NCI-H524 treated with DMSO at 0.1 percent for 48 hours (cell line): ENCODE measurements at regions not wholly inside any gene's neighbourhood (a gene's known extent, or its start where the extent isn't known, plus 50 kb on each side); places are given as distances from the start of the nearest gene placed in this dataset.

ENCODE experiments used
- DNase-seq: peaks from one replicate; lab custom pipeline; 2025; lab: John Stamatoyannopoulos, UW

- no peak for DNase-seq
Measured at GRCh38 chr4:65126200-65126599, 544.1 kb downstream of the EPHA5 start.

GRCh38 chr4:65120287-65120686 lies 550.0 kb downstream of the EPHA5 start:
- no peak for DNase-seq

- DNase-seq = no peak
Measured at GRCh38 chr4:65102419-65102818, 567.9 kb downstream of the EPHA5 start.

- no peak for DNase-seq
Measured at GRCh38 chr4:65096630-65097029, 573.7 kb downstream of the EPHA5 start.

- DNase-seq = no peak
Measured at GRCh38 chr4:65089666-65090065, 580.6 kb downstream of the EPHA5 start.

GRCh38 chr4:65083076-65083475 lies 587.2 kb downstream of the EPHA5 start:
- DNase-seq = no peak

- no peak for DNase-seq
Measured at GRCh38 chr4:65071564-65071963, 598.7 kb downstream of the EPHA5 start.

GRCh38 chr4:65069177-65069576 lies 601.1 kb downstream of the EPHA5 start:
- no peak for DNase-seq

GRCh38 chr4:65066106-65066505 lies 604.2 kb downstream of the EPHA5 start:
- no peak for DNase-seq

GRCh38 chr4:65063601-65064000 lies 606.7 kb downstream of the EPHA5 start:
- no peak for DNase-seq

GRCh38 chr4:65050786-65051185 lies 619.5 kb downstream of the EPHA5 start:
- no peak for DNase-seq

GRCh38 chr4:65046192-65047133 lies 623.8 kb downstream of the EPHA5 start:
- no peak for DNase-seq

GRCh38 chr4:65033899-65034298 lies 624.6 kb upstream of the TECRL start:
- DNase-seq = no peak

- no peak for DNase-seq
Measured at GRCh38 chr4:65028592-65028991, 619.3 kb upstream of the TECRL start.

GRCh38 chr4:65023883-65024670 lies 614.8 kb upstream of the TECRL start:
- DNase-seq = no peak

GRCh38 chr4:65023081-65023480 lies 613.8 kb upstream of the TECRL start:
- DNase-seq = no peak

- DNase-seq = no peak
Measured at GRCh38 chr4:65021737-65022136, 612.5 kb upstream of the TECRL start.

GRCh38 chr4:65021149-65021548 lies 611.9 kb upstream of the TECRL start:
- DNase-seq = no peak

GRCh38 chr4:65019775-65020174 lies 610.5 kb upstream of the TECRL start:
- no peak for DNase-seq

- DNase-seq = no peak
Measured at GRCh38 chr4:65018313-65018712, 609.1 kb upstream of the TECRL start.

- DNase-seq = no peak
Measured at GRCh38 chr4:65014078-65014477, 604.8 kb upstream of the TECRL start.

GRCh38 chr4:65007841-65008439 lies 598.7 kb upstream of the TECRL start:
- DNase-seq = no peak

GRCh38 chr4:64975177-64975576 lies 565.9 kb upstream of the TECRL start:
- no peak for DNase-seq
